D721Med (cell line): ENCODE measurements at regions not wholly inside any gene's neighbourhood (a gene's known extent, or its start where the extent isn't known, plus 50 kb on each side); places are given as distances from the start of the nearest gene placed in this dataset.

Source experiments
- DNase-seq: peaks from one replicate; pipeline ENCODE4 v3.0.0; 2011; ENCODE audit warnings: low spot score; ENCODE audit not compliant: insufficient read length
- FAIRE-seq: peaks from 2 replicates; lab custom pipeline; 2011; peaks lifted over from hg19 to GRCh38; lab: Jason Lieb, UNC
- CTCF ChIP-seq: IDR thresholded peaks from 2 replicates; pipeline ENCODE4 v1.5.1; 2012; ENCODE audit warnings: mild to moderate bottlenecking, control low read depth; ENCODE audit not compliant: insufficient read depth; ENCODE audit errors: missing control alignments

DNA sequence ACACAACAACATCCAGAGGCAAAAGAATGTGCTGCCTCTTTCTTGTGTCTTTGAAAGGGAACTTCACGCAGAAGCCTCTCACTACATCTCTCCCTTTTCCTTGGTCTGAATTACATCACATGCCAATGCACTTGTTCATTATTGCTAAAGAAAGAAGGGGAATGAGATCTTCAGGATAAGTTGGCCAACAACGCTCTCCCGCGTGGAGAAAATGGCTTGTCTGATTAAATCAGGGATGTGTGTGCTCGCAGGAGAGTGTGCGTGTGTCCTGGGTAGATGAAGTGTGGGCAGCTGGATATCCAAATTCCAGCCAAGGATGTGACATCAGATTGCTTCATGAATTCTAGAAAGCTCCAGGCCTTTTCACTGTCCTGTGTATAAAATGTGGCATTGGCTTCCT, 541.6 kb upstream of the FZD8 start:
- DNase-seq (no peak), FAIRE-seq (no peak)

DNA sequence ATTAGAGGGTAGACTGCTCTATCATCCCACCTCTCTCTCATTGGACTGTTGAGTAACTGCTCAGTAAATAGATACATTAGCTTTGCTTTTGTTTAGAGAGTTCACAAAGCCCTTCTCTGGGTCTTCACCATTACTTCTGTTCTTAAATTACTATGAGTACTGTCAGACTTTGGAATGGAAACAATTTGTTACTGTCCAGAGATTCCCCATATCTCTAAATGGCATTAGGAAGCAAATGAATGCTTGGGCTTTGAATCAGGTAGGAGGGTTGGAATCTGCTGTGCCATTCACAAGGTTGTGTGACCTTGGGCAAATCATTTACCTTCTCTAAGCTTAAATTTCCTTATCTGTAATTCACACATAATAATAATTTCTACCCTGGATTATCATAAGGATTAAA, 541.0 kb upstream of the FZD8 start:
- no peak for FAIRE-seq
- TF ChIP-seq CTCF = no peak
- DNase-seq = no peak

More for the DNA sequence above, 541.6 kb upstream of the FZD8 start:
- TF ChIP-seq CTCF = no peak

GRCh38 chr10:36182606-36183005, 540.5 kb upstream of the FZD8 start:
- FAIRE-seq = no peak
- TF ChIP-seq CTCF = no peak
- no peak for DNase-seq

DNA sequence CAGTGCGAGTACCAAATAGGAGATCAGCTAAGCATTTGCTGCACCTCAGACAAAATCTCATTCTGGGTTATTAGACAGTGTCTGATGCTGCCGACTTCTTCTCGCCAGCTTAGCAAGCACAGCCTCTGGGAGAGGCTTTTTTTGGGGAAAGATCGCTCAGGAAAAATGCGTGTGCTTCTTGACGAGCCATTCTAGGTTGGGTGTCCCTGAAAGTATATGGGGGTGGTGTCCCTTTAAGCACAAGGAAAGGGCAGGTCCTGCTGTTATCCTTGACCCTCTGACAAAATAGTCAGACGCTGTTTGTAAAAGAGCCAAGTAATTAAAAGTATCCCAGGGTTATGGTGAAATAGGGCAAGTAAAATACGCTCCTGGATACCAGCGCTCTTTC, 540.1 kb upstream of the FZD8 start:
- FAIRE-seq (no peak), DNase-seq (no peak)
- no peak for TF ChIP-seq CTCF

GRCh38 chr10:36181426-36182178, 539.5 kb upstream of the FZD8 start:
- FAIRE-seq = no peak

DNA sequence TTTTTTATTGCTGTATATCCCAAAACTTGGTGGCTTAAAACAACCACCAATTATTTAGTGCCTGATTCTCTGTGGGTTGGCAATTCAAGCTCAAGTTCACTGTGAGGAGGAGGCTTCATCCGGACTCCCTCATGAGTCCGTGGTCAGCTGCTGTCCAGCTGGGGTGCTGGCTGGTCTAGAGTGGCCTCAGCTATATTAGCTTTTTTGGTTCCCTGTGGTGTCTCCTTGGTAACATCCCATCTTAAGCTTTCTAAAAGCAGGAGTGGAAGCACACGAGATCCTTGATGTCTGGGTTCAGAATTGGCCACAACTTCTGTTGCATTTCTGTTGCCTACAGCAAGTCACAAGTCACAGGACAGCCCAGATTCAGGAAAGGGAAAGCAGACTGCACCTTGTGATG, 536.5 kb upstream of the FZD8 start:
- TF ChIP-seq CTCF = no peak
- DNase-seq = no peak
- no peak for FAIRE-seq

More at GRCh38 chr10:36181426-36182178, 539.5 kb upstream of the FZD8 start:
- DNase-seq = no peak
- TF ChIP-seq CTCF = no peak

- FAIRE-seq = no peak
Observed at GRCh38 chr10:36177071-36177470, 535.0 kb upstream of the FZD8 start.

More at GRCh38 chr10:36177071-36177470, 535.0 kb upstream of the FZD8 start:
- DNase-seq = no peak
- no peak for TF ChIP-seq CTCF
